GM06990 (cell line): ENCODE measurements at regions not wholly inside any gene's neighbourhood (a gene's known extent, or its start where the extent isn't known, plus 50 kb on each side); places are given as distances from the start of the nearest gene placed in this dataset.

ENCODE experiments used
- DNase-seq: peaks from one replicate; pipeline ENCODE4 v3.0.0-alpha.2; 2011; ENCODE audit not compliant: insufficient read length; ENCODE audit errors: extremely low read depth
- H3K27me3 ChIP-seq: replicated peaks from 2 replicates; pipeline ENCODE4 v1.6.0; 2011; ENCODE audit warnings: low read length; ENCODE audit not compliant: control insufficient read depth, insufficient read depth
- H3K36me3 ChIP-seq: 2 replicates; pipeline ENCODE4 v1.5.1; 2011; ENCODE audit warnings: low read length; ENCODE audit not compliant: control insufficient read depth, insufficient read depth
- H3K4me3 ChIP-seq: replicated peaks from 2 replicates; pipeline ENCODE4 v1.5.1; 2011; ENCODE audit warnings: low read depth, mild to moderate bottlenecking, control low read depth, low read length
- TF ChIP-seq, protein P1 (sequence below): IDR thresholded peaks from 2 replicates; pipeline ENCODE4 v1.5.1; 2011; ENCODE audit warnings: low read length, control low read depth, mild to moderate bottlenecking, inconsistent platforms; ENCODE audit not compliant: insufficient read depth, poor library complexity, severe bottlenecking

GRCh38 chr14:27392153-27392552 lies 794.3 kb upstream of the NOVA1 start:
- TF ChIP-seq, protein P1, sequence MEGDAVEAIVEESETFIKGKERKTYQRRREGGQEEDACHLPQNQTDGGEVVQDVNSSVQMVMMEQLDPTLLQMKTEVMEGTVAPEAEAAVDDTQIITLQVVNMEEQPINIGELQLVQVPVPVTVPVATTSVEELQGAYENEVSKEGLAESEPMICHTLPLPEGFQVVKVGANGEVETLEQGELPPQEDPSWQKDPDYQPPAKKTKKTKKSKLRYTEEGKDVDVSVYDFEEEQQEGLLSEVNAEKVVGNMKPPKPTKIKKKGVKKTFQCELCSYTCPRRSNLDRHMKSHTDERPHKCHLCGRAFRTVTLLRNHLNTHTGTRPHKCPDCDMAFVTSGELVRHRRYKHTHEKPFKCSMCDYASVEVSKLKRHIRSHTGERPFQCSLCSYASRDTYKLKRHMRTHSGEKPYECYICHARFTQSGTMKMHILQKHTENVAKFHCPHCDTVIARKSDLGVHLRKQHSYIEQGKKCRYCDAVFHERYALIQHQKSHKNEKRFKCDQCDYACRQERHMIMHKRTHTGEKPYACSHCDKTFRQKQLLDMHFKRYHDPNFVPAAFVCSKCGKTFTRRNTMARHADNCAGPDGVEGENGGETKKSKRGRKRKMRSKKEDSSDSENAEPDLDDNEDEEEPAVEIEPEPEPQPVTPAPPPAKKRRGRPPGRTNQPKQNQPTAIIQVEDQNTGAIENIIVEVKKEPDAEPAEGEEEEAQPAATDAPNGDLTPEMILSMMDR = no peak
- Histone ChIP-seq H3K27me3 (no peaks in the 10 kb centered on the region), H3K4me3 (no peak overlapping the region), H3K36me3 (no peaks in the 10 kb centered on the region)
- no peak for DNase-seq

GRCh38 chr14:27409944-27410343 lies 812.1 kb upstream of the NOVA1 start:
- TF ChIP-seq, protein P1 = no peak
- no peak overlapping the region for H3K4me3 ChIP-seq
- DNase-seq = no peak
- no peaks in the 10 kb centered on the region for H3K36me3 ChIP-seq
- H3K27me3 ChIP-seq = no peaks in the 10 kb centered on the region

- DNase-seq = no peak
- Histone ChIP-seq H3K36me3 (no peaks in the 10 kb centered on the region), H3K27me3 (no peaks in the 10 kb centered on the region), H3K4me3 (no peak overlapping the region)
- TF ChIP-seq, protein P1 = no peak
These were observed 813.1 kb upstream of the NOVA1 start for GRCh38 chr14:27410981-27411380.

GRCh38 chr14:27427796-27428195 lies 830.0 kb upstream of the NOVA1 start:
- no peak overlapping the region for H3K4me3 ChIP-seq
- TF ChIP-seq, protein P1 = no peak
- DNase-seq = no peak
- H3K27me3 ChIP-seq = no peaks in the 10 kb centered on the region
- H3K36me3 ChIP-seq = no peaks in the 10 kb centered on the region

- TF ChIP-seq, protein P1 = no peak
- Histone ChIP-seq H3K4me3 (no peak overlapping the region), H3K36me3 (no peaks in the 10 kb centered on the region), H3K27me3 (no peaks in the 10 kb centered on the region)
- no peak for DNase-seq
These were observed 838.3 kb upstream of the NOVA1 start for GRCh38 chr14:27435923-27436670.
